B cell (primary cell): ENCODE measurements at regions not wholly inside any gene's neighbourhood (a gene's known extent, or its start where the extent isn't known, plus 50 kb on each side); places are given as distances from the start of the nearest gene placed in this dataset.

Experiments
- CTCF ChIP-seq: fragments of 200-600 bp; IDR thresholded peaks from one replicate; pipeline ENCODE4 v1.8.0; 2022; ENCODE audit warnings: antibody characterized with exemption, mild to moderate bottlenecking
- EZH2 ChIP-seq: IDR thresholded peaks from 2 replicates; pipeline ENCODE4 v1.6.1; 2012; ENCODE audit warnings: borderline replicate concordance, low read depth, mild to moderate bottlenecking, moderate library complexity, low read length; ENCODE audit not compliant: insufficient read depth, poor library complexity, severe bottlenecking

- no peak for TF ChIP-seq CTCF
- TF ChIP-seq EZH2: no peak
Observed at GRCh38 chr4:63678358-63678931, 730.8 kb downstream of the TECRL start.
